K562 (cell line): ENCODE measurements at regions not wholly inside any gene's neighbourhood (a gene's known extent, or its start where the extent isn't known, plus 50 kb on each side); places are given as distances from the start of the nearest gene placed in this dataset.

ENCODE experiments used
- ATAC-seq: fragments of 200-7000 bp; cut with Tn5 transposase; 3 replicates; pipeline ENCODE4 v1.9.1; 2020; ENCODE audit warnings: moderate library complexity
- BruUV-seq: library from RNA; stranded (reverse); fragments of 400-500 nt; replicated peaks from 2 replicates; lab custom pipeline; 2021; lab: Mats Ljungman, UMichigan
- CTCF ChIA-PET: fragments of 300-600 bp; formaldehyde crosslinking; extraction: SDS; loops from one replicate; lab custom pipeline; 2021; ENCODE audit warnings: low intra/inter-chr PET ratio; lab: Yijun Ruan, JAX
- POLR2A ChIA-PET: fragments of 300-600, 350-650 bp; sonication (Branson Sonifier 250); formaldehyde crosslinking; extraction: SDS; loops from one replicate; lab custom pipeline; 2021; ENCODE audit warnings: antibody characterized with exemption, inconsistent platforms; lab: Yijun Ruan, JAX
- DNase-seq, 4 experiments: peaks; one replicate each; pipeline versions ENCODE4 v3.0.0 to v3.0.0-alpha.2; 2011 to 2018; ENCODE audit warnings: low spot score in 3 of 4, mixed read lengths in 3 of 4; ENCODE audit errors: extremely low read depth in 1 of 4
- FAIRE-seq: peaks from 2 replicates; lab custom pipeline; 2011; peaks lifted over from hg19 to GRCh38; lab: Jason Lieb, UNC
- H2AFZ ChIP-seq: 2 replicates; pipeline ENCODE4 v1.6.0; 2011; ENCODE audit warnings: low read depth, low read length, control low read depth, inconsistent platforms
- H3K27ac ChIP-seq: fragments of 200-600 bp; 3 replicates; pipeline ENCODE4 v1.8.0; 2011; ENCODE audit warnings: low read depth, mild to moderate bottlenecking, control low read depth, inconsistent platforms, low read length, moderate library complexity, mixed read lengths; ENCODE audit errors: extremely low read depth
- H3K27me3 ChIP-seq, 2 experiments: fragments of 300-600 bp in 1 of 2; 2 replicates in 1 of 2; 3 replicates in 1 of 2; pipeline versions ENCODE4 v1.6.0 to v1.8.0; 2011; ENCODE audit warnings: inconsistent platforms in 2 of 2, low read length in 2 of 2, mild to moderate bottlenecking in 1 of 2, mixed read lengths in 1 of 2, moderate library complexity in 1 of 2; ENCODE audit not compliant: control insufficient read depth in 2 of 2, insufficient read depth in 2 of 2
- H3K36me3 ChIP-seq: fragments of 300-600 bp; 3 replicates; pipeline ENCODE4 v1.8.0; 2011; ENCODE audit warnings: mild to moderate bottlenecking, low read length, inconsistent platforms; ENCODE audit not compliant: control insufficient read depth, insufficient read depth
- H3K4me1 ChIP-seq, 2 experiments: fragments of 200-600 bp in 1 of 2; replicated peaks in 1 of 2; 2 replicates in 1 of 2; 3 replicates in 1 of 2; pipeline versions ENCODE4 v1.5.1 to v1.8.0; 2011; ENCODE audit warnings: inconsistent platforms in 2 of 2, low read length in 2 of 2, mild to moderate bottlenecking in 1 of 2, mixed read lengths in 1 of 2, moderate library complexity in 1 of 2; ENCODE audit not compliant: control insufficient read depth in 2 of 2, insufficient read depth in 2 of 2
- H3K4me2 ChIP-seq: 2 replicates; pipeline ENCODE4 v1.6.1; 2011; ENCODE audit warnings: low read length, control low read depth, inconsistent platforms, mixed read lengths; ENCODE audit not compliant: insufficient read depth
- H3K4me3 ChIP-seq: fragments of 200-600 bp; sonication (generic), shearing (Covaris generic); 2 replicates; pipeline ENCODE4 v1.5.1; 2016; ENCODE audit warnings: control low read depth, inconsistent platforms
- H3K79me2 ChIP-seq: fragments of 200-600 bp; 3 replicates; pipeline ENCODE4 v1.8.0; 2011; ENCODE audit warnings: low read length, inconsistent platforms; ENCODE audit not compliant: control insufficient read depth, insufficient read depth
- H3K9ac ChIP-seq, 2 experiments: 2 replicates each; pipeline versions ENCODE4 v1.6.0 to v1.6.1; 2011; ENCODE audit warnings: low read depth in 2 of 2, low read length in 2 of 2, control low read depth in 1 of 2, inconsistent platforms in 1 of 2, mild to moderate bottlenecking in 1 of 2, mixed read lengths in 1 of 2; ENCODE audit not compliant: insufficient read depth in 1 of 2
- H3K9me1 ChIP-seq: one replicate; pipeline ENCODE4 v1.6.0; 2011; ENCODE audit warnings: inconsistent platforms, mild to moderate bottlenecking, low read length, moderate library complexity; ENCODE audit not compliant: control insufficient read depth, insufficient read depth
- H3K9me3 ChIP-seq: replicated peaks from 2 replicates; pipeline ENCODE4 v1.5.1; 2011; ENCODE audit warnings: low read depth, low read length, inconsistent platforms; ENCODE audit not compliant: control insufficient read depth, insufficient read depth
- H4K20me1 ChIP-seq: replicated peaks from 2 replicates; pipeline ENCODE4 v1.6.1; 2011; ENCODE audit warnings: low read length, inconsistent platforms, mixed read lengths; ENCODE audit not compliant: control insufficient read depth, insufficient read depth
- ASH1L ChIP-seq: fragments of 450-650 bp; IDR thresholded peaks from 2 replicates; pipeline ENCODE4 v1.6.1; 2018; ENCODE audit warnings: borderline replicate concordance, mild to moderate bottlenecking, low read depth; ENCODE audit not compliant: partially characterized antibody
- BRF2 ChIP-seq: IDR thresholded peaks from 3 replicates; pipeline ENCODE4 v1.6.1; 2011; ENCODE audit warnings: borderline replicate concordance, mild to moderate bottlenecking; ENCODE audit not compliant: insufficient read length, insufficient read depth
- CEBPG ChIP-seq, 3 experiments: fragments of 200-800 bp in 1 of 3; sonication (Bioruptor generic) in 1 of 3; sonication (generic) in 1 of 3; formaldehyde crosslinking in 1 of 3; IDR thresholded peaks in 2 of 3; conservative IDR thresholded peaks in 1 of 3; 2 replicates each; pipeline versions ENCODE4 v1.6.1 to v1.8.0; 2016 to 2022; ENCODE audit warnings: missing compliant biosample characterization in 2 of 3, missing genetic modification characterization in 2 of 3, mild to moderate bottlenecking in 1 of 3, missing genetic modification reagents in 1 of 3
- CHD1 ChIP-seq: fragments of 200-600 bp; sonication (generic); IDR thresholded peaks from one replicate; pipeline ENCODE4 v1.6.1; 2012; ENCODE audit warnings: mild to moderate bottlenecking, moderate library complexity, low read length, inconsistent platforms
- FOXP1 ChIP-seq: sonication (generic); formaldehyde crosslinking; IDR thresholded peaks from 2 replicates; pipeline ENCODE4 v1.8.0; 2022; ENCODE audit warnings: mild to moderate bottlenecking, missing genetic modification reagents
- GATAD2A ChIP-seq: fragments of 450-650 bp; IDR thresholded peaks from 2 replicates; pipeline ENCODE4 v1.6.1; 2017
- HDGF ChIP-seq: fragments of 450-650 bp; IDR thresholded peaks from 2 replicates; pipeline ENCODE4 v1.6.1; 2016
- ID3 ChIP-seq, 2 experiments: fragments of 250-450 bp in 1 of 2; fragments of 450-650 bp in 1 of 2; sonication (Bioruptor Pico) in 1 of 2; IDR thresholded peaks; 2 replicates each; pipeline versions ENCODE4 v1.6.1 to v1.8.0; 2016 to 2021; ENCODE audit warnings: mild to moderate bottlenecking in 2 of 2, moderate library complexity in 2 of 2, missing compliant biosample characterization in 1 of 2, missing genetic modification characterization in 1 of 2
- LARP7 ChIP-seq: fragments of 450-650 bp; IDR thresholded peaks from 2 replicates; pipeline ENCODE4 v1.6.1; 2016
- PHB2 ChIP-seq: fragments of 450-650 bp; IDR thresholded peaks from 2 replicates; pipeline ENCODE4 v1.6.1; 2017; ENCODE audit warnings: low read depth
- PHF21A ChIP-seq: fragments of 450-650 bp; IDR thresholded peaks from 2 replicates; pipeline ENCODE4 v1.6.1; 2017; ENCODE audit warnings: low read depth, borderline replicate concordance
- PURB ChIP-seq: sonication (generic); formaldehyde crosslinking; IDR thresholded peaks from 2 replicates; pipeline ENCODE4 v1.9.0; 2021; ENCODE audit warnings: low read depth, mild to moderate bottlenecking, missing genetic modification reagents
- SP2 ChIP-seq: IDR thresholded peaks from 2 replicates; pipeline ENCODE4 v1.6.1; 2011; ENCODE audit warnings: mild to moderate bottlenecking, low read depth, low read length, moderate library complexity; ENCODE audit not compliant: poor library complexity, severe bottlenecking; ENCODE audit errors: extremely low read depth
- ZNF146 ChIP-seq: IDR thresholded peaks from one replicate; pipeline ENCODE4 v1.6.1; 2018; ENCODE audit warnings: missing compliant biosample characterization; ENCODE audit not compliant: unreplicated experiment
- ZNF311 ChIP-seq: fragments of 250-450 bp; sonication (Bioruptor Pico); IDR thresholded peaks from 2 replicates; pipeline ENCODE4 v1.4.0; 2020; ENCODE audit warnings: mild to moderate bottlenecking, moderate library complexity
- ZNF695 ChIP-seq: fragments of 450-650 bp; formaldehyde crosslinking; IDR thresholded peaks from 2 replicates; pipeline ENCODE4 v1.4.0; 2020; ENCODE audit warnings: mild to moderate bottlenecking, moderate library complexity
- WGBS: fragments of 100-300 bp; shearing (Covaris generic); methylation state at CpG from one replicate; pipeline ENCODE4 v1.1.6; 2016; ENCODE audit warnings: low coverage, mixed read lengths; ENCODE audit not compliant: insufficient coverage; ENCODE audit errors: missing lambda C conversion rate; 5-methylcytosine and 5-hydroxymethylcytosine counted together
- in situ Hi-C: fragments of 300-500 bp; cut with MboI; formaldehyde crosslinking; loops from 4 replicates; pipeline ENCODE4 v1.15.0; 2018; ENCODE audit warnings: inconsistent platforms, mixed read lengths
- intact Hi-C: fragments of 100-400 bp; cut with micrococcal nuclease; formaldehyde crosslinking; loops from 2 replicates; pipeline ENCODE4 v1.14.2; 2022

GRCh38 chr10:10860455-10860976 lies 157.2 kb upstream of the CELF2 start:
- DNase-seq = no peak
- Histone ChIP-seq H3K9ac (no peak overlapping the region), H3K9me1 (no peaks in the 10 kb centered on the region), H3K4me2 (no peak overlapping the region), H3K36me3 (no peaks in the 10 kb centered on the region), H3K27ac (no peak overlapping the region), H3K4me1 (no peaks in the 10 kb centered on the region), H3K79me2 (no peaks in the 10 kb centered on the region), H3K4me3 (no peak overlapping the region), H2AFZ (no peak overlapping the region), H3K9me3 (no peaks in the 10 kb centered on the region), H3K27me3 (no peaks in the 10 kb centered on the region), H4K20me1 (no peaks in the 10 kb centered on the region)
- in situ Hi-C loops = no loop called here
- no TSS peak for BruUV-seq
- WGBS = 3% methylated on average over 2 of the region's 2 CpGs
- CTCF ChIA-PET = no interaction called here
- intact Hi-C loops = no loop called here
- ATAC-seq = no peak
- FAIRE-seq = no peak
- TF ChIP-seq BRF2 (no peak), FOXP1 (no peak), GATAD2A (no peak)
- POLR2A ChIA-PET = no interaction called here

GRCh38 chr10:10865303-10865702 lies 152.4 kb upstream of the CELF2 start:
- H2AFZ ChIP-seq = no peak overlapping the region
- WGBS = 3% methylated on average over 3 of the region's 3 CpGs
- FAIRE-seq (no peak), ATAC-seq (no peak), DNase-seq (no peak)
- no peak overlapping the region for H3K27ac ChIP-seq
- no peak overlapping the region for H3K9ac ChIP-seq
- ChIA-PET POLR2A (no interaction called here), CTCF (no interaction called here)
- intact Hi-C loops = no loop called here
- H3K36me3 ChIP-seq = no peaks in the 10 kb centered on the region
- H3K9me3 ChIP-seq = no peaks in the 10 kb centered on the region; the same call in 1 of the 2 replicates
- H3K9me1 ChIP-seq = no peaks in the 10 kb centered on the region
- no peaks in the 10 kb centered on the region for H3K4me1 ChIP-seq
- H3K4me2 ChIP-seq = no peak overlapping the region
- in situ Hi-C loops = no loop called here
- no TSS peak for BruUV-seq
- H3K27me3 ChIP-seq = no peaks in the 10 kb centered on the region
- H4K20me1 ChIP-seq = no peaks in the 10 kb centered on the region
- H3K4me3 ChIP-seq = no peak overlapping the region
- H3K79me2 ChIP-seq = no peaks in the 10 kb centered on the region
- TF ChIP-seq CEBPG (CRISPR knock-in tag; IDR thresholded peaks at IDR 0.05) (no peak), CEBPG (tag; conservative IDR thresholded peaks at IDR 0.05 in 1 of 2, IDR thresholded peaks at IDR 0.05 in 1 of 2) (no peak), PHB2 (no peak), LARP7 (no peak), ZNF695 (CRISPR knock-in tag) (no peak), ZNF146 (CRISPR knock-in tag) (no peak), HDGF (no peak), SP2 (no peak), ASH1L (no peak), PURB (CRISPR knock-in tag) (no peak), ZNF311 (CRISPR knock-in tag) (no peak), PHF21A (no peak), CHD1 (no peak), ID3 (CRISPR knock-in tag; IDR thresholded peaks at IDR 0.05) (no peak), ID3 (tag; IDR thresholded peaks at IDR 0.05) (no peak)
